ENCODE measurements at regions not wholly inside any gene's neighbourhood (a gene's known extent, or its start where the extent isn't known, plus 50 kb on each side); places are given as distances from the start of the nearest gene placed in this dataset.

- peaks cover 0 to 7% (median 3%) of the 10 kb centered on the region in 8 donors for H3K9me3 ChIP-seq
- H3K36me3 ChIP-seq = no peaks in the 10 kb centered on the region
- no peak for TF ChIP-seq POLR2AphosphoS5 (IDR thresholded peaks at IDR 0.05)
- TF ChIP-seq CTCF (IDR thresholded peaks at IDR 0.05 in 8 of 11, conservative IDR thresholded peaks at IDR 0.05 in 3 of 11) = no peak
- TF ChIP-seq POLR2A (IDR thresholded peaks at IDR 0.05) = no peak
- intact Hi-C loops (cut with DNase I; ENCODE audit: low total_unique reads) = no loop called here
- DNase-seq = no peak
- no peak overlapping the region for H3K27ac ChIP-seq
- H3K4me3 ChIP-seq = no peak overlapping the region
- no peaks in the 10 kb centered on the region for H3K4me1 ChIP-seq
- H3K27me3 ChIP-seq (replicated peaks in 1 of 7) = peaks cover 0 to 19% (median 0%) of the 10 kb centered on the region in 7 donors
Observed at GRCh38 chr6:19994909-19995308, 157.7 kb downstream of the ID4 start.

- H3K9me3 ChIP-seq = peaks cover 0 to 9% (median 3%) of the 10 kb centered on the region in 8 donors
- intact Hi-C loops (cut with DNase I; ENCODE audit: low total_unique reads) = no loop called here
- H3K4me3 ChIP-seq = no peak overlapping the region
- H3K27ac ChIP-seq = no peak overlapping the region
- peaks cover 0 to 19% (median 0%) of the 10 kb centered on the region in 7 donors for H3K27me3 ChIP-seq (replicated peaks in 1 of 7)
- H3K36me3 ChIP-seq = no peaks in the 10 kb centered on the region
- no peak for DNase-seq
- H3K4me1 ChIP-seq = no peaks in the 10 kb centered on the region
- TF ChIP-seq POLR2A (IDR thresholded peaks at IDR 0.05) (no peak), CTCF (IDR thresholded peaks at IDR 0.05 in 8 of 11, conservative IDR thresholded peaks at IDR 0.05 in 3 of 11) (no peak), POLR2AphosphoS5 (IDR thresholded peaks at IDR 0.05) (no peak)
- WGBS, 5 donors = 53 to 67% (median 59%) methylated on average over 12 of the region's 12 CpGs
Observed at GRCh38 chr6:19995575-19996257, 158.5 kb downstream of the ID4 start.

GRCh38 chr6:19997104-19997503 lies 159.9 kb downstream of the ID4 start:
- H3K4me3 ChIP-seq = no peak overlapping the region
- peaks cover 0 to 9% (median 3%) of the 10 kb centered on the region in 8 donors for H3K9me3 ChIP-seq
- peaks cover 0 to 19% (median 0%) of the 10 kb centered on the region in 7 donors for H3K27me3 ChIP-seq (replicated peaks in 1 of 7)
- TF ChIP-seq POLR2AphosphoS5 (IDR thresholded peaks at IDR 0.05) (no peak), CTCF (IDR thresholded peaks at IDR 0.05 in 8 of 11, conservative IDR thresholded peaks at IDR 0.05 in 3 of 11) (no peak), POLR2A (IDR thresholded peaks at IDR 0.05) (no peak)
- H3K36me3 ChIP-seq = no peaks in the 10 kb centered on the region
- 63 to 95% (median 86%) methylated on average over 1 of the region's 1 CpG for WGBS, 5 donors
- H3K4me1 ChIP-seq = no peaks in the 10 kb centered on the region
- DNase-seq = no peak
- intact Hi-C loops (cut with DNase I; ENCODE audit: low total_unique reads) = no loop called here
- no peak overlapping the region for H3K27ac ChIP-seq

GRCh38 chr6:19998541-19998940 lies 161.4 kb downstream of the ID4 start:
- H3K4me1 ChIP-seq = no peaks in the 10 kb centered on the region
- peaks cover 0 to 16% (median 0%) of the 10 kb centered on the region in 7 donors for H3K27me3 ChIP-seq (replicated peaks in 1 of 7)
- DNase-seq = no peak
- H3K27ac ChIP-seq = no peak overlapping the region
- intact Hi-C loops (cut with DNase I; ENCODE audit: low total_unique reads) = no loop called here
- TF ChIP-seq POLR2AphosphoS5 (IDR thresholded peaks at IDR 0.05) = no peak
- no peak for TF ChIP-seq CTCF (IDR thresholded peaks at IDR 0.05 in 8 of 11, conservative IDR thresholded peaks at IDR 0.05 in 3 of 11)
- no peak for TF ChIP-seq POLR2A (IDR thresholded peaks at IDR 0.05)
- H3K9me3 ChIP-seq = peaks cover 0 to 9% (median 3%) of the 10 kb centered on the region in 8 donors
- H3K36me3 ChIP-seq = no peaks in the 10 kb centered on the region
- no peak overlapping the region for H3K4me3 ChIP-seq
- WGBS, 5 donors = 75 to 89% (median 77%) methylated on average over 3 of the region's 3 CpGs

All from spleen (tissue), 11 donors.